ENCODE measurements at regions not wholly inside any gene's neighbourhood (a gene's known extent, or its start where the extent isn't known, plus 50 kb on each side); places are given as distances from the start of the nearest gene placed in this dataset.

- no peak for TF ChIP-seq CTCF (conservative IDR thresholded peaks at IDR 0.05; ENCODE audit: low read length)
- no peak for TF ChIP-seq EZH2phosphoT487 (IDR thresholded peaks at IDR 0.05; ENCODE audit: borderline replicate concordance)
These were observed 91.1 kb upstream of the CACNA2D1 start for GRCh38 chr7:82534684-82535083.
